HCT116 (cell line): ENCODE measurements at regions not wholly inside any gene's neighbourhood (a gene's known extent, or its start where the extent isn't known, plus 50 kb on each side); places are given as distances from the start of the nearest gene placed in this dataset.

Experiments
- ATAC-seq: fragments of 200-7000 bp; cut with Tn5 transposase; 2 replicates; pipeline ENCODE4 v1.9.1; 2020; ENCODE audit warnings: mild to moderate bottlenecking, moderate library complexity
- BruUV-seq: library from RNA; stranded (reverse); fragments of 400-500 nt; replicated peaks from 2 replicates; lab custom pipeline; 2021; lab: Mats Ljungman, UMichigan
- CTCF ChIA-PET: fragments of 300-600 bp; sonication (Branson Sonifier 250); formaldehyde crosslinking; loops from one replicate; lab custom pipeline; 2021; ENCODE audit warnings: antibody characterized with exemption; lab: Charles Lee
- POLR2A ChIA-PET: fragments of 300-600, 350-600 bp; sonication (Branson Sonifier 250); formaldehyde crosslinking; loops from one replicate; lab custom pipeline; 2021; ENCODE audit warnings: antibody characterized with exemption; lab: Charles Lee
- RAD21 ChIA-PET, 2 experiments: fragments of 300-600 bp; sonication (Branson Sonifier 250); formaldehyde crosslinking; loops; one replicate each; lab custom pipeline; 2023; ENCODE audit warnings: low total read pairs in 2 of 2; ENCODE audit not compliant: uncharacterized antibody in 2 of 2, unreplicated experiment in 2 of 2, low non-redundant PET in 1 of 2; lab: Charles Lee
- DNase-seq: peaks from one replicate; pipeline ENCODE4 v3.0.0-alpha.2; 2010; ENCODE audit warnings: low read depth, low spot score
- H2AFZ ChIP-seq: fragments of 200-600 bp; shearing (Covaris generic), sonication (generic); 2 replicates; pipeline ENCODE4 v1.6.1; 2017; ENCODE audit warnings: low read depth, mixed run types, mixed read lengths, antibody characterized with exemption, low read length; ENCODE audit not compliant: poor library complexity, severe bottlenecking
- H3K27ac ChIP-seq: 2 replicates; pipeline ENCODE4 v1.5.1; 2012; ENCODE audit warnings: low read depth, low read length
- H3K27me3 ChIP-seq: fragments of 200-600 bp; sonication (generic); 2 replicates; pipeline ENCODE4 v1.6.1; 2016; ENCODE audit warnings: mixed run types, low read length, mixed read lengths; ENCODE audit not compliant: insufficient read depth
- H3K36me3 ChIP-seq, 2 experiments: fragments of 200-500 bp in 1 of 2; fragments of 200-600 bp in 1 of 2; sonication (Bioruptor generic) in 1 of 2; sonication (generic) in 1 of 2; 2 replicates each; pipeline versions ENCODE4 v1.5.1 to v1.6.1; 2014 to 2016; ENCODE audit warnings: low read length in 2 of 2, inconsistent platforms in 1 of 2, mixed read lengths in 1 of 2, mixed run types in 1 of 2; ENCODE audit not compliant: insufficient read depth in 2 of 2, control insufficient read depth in 1 of 2
- H3K4me1 ChIP-seq, 2 experiments: fragments of 200-600 bp in 1 of 2; sonication (generic) in 1 of 2; 2 replicates each; pipeline versions ENCODE4 v1.5.1 to v1.6.1; 2012 to 2017; ENCODE audit warnings: low read length in 2 of 2, inconsistent platforms in 1 of 2, mild to moderate bottlenecking in 1 of 2, mixed read lengths in 1 of 2, mixed run types in 1 of 2, moderate library complexity in 1 of 2; ENCODE audit not compliant: insufficient read depth in 2 of 2, control insufficient read depth in 1 of 2
- H3K4me2 ChIP-seq: fragments of 200-600 bp; sonication (generic); 2 replicates; pipeline ENCODE4 v1.6.1; 2017; ENCODE audit warnings: mixed run types, low read length, mixed read lengths
- H3K4me3 ChIP-seq, 2 experiments: fragments of 200-600 bp in 1 of 2; sonication (generic) in 1 of 2; replicated peaks in 1 of 2; 2 replicates each; pipeline ENCODE4 v1.5.1; 2011 to 2016; ENCODE audit warnings: low read length in 2 of 2, control low read depth in 1 of 2, low read depth in 1 of 2, mild to moderate bottlenecking in 1 of 2, mixed read lengths in 1 of 2, mixed run types in 1 of 2
- H3K79me2 ChIP-seq: fragments of 200-600 bp; sonication (generic); 2 replicates; pipeline ENCODE4 v1.6.1; 2017; ENCODE audit warnings: mild to moderate bottlenecking, mixed run types, low read length, moderate library complexity, mixed read lengths; ENCODE audit not compliant: insufficient read depth
- H3K9ac ChIP-seq: fragments of 200-600 bp; sonication (generic); 2 replicates; pipeline ENCODE4 v1.6.1; 2016; ENCODE audit warnings: low read length, mixed read lengths
- H3K9me2 ChIP-seq: fragments of 200-600 bp; sonication (generic), shearing (Covaris generic); 2 replicates; pipeline ENCODE4 v1.6.1; 2017; ENCODE audit warnings: mixed run types, mild to moderate bottlenecking, moderate library complexity; ENCODE audit not compliant: insufficient read depth
- H3K9me3 ChIP-seq, 2 experiments: fragments of 200-500 bp in 1 of 2; fragments of 200-600 bp in 1 of 2; sonication (Bioruptor generic) in 1 of 2; sonication (generic) in 1 of 2; 2 replicates each; pipeline ENCODE4 v1.6.1; 2014 to 2017; ENCODE audit warnings: low read length in 2 of 2, mixed read lengths in 2 of 2, inconsistent platforms in 1 of 2, low read depth in 1 of 2, mild to moderate bottlenecking in 1 of 2, mixed run types in 1 of 2, moderate library complexity in 1 of 2; ENCODE audit not compliant: control insufficient read depth in 1 of 2, insufficient read depth in 1 of 2
- H4K20me1 ChIP-seq: fragments of 200-600 bp; sonication (generic), shearing (Covaris generic); 2 replicates; pipeline ENCODE4 v1.6.1; 2017; ENCODE audit warnings: mixed run types, mild to moderate bottlenecking, moderate library complexity; ENCODE audit not compliant: insufficient read depth
- ATF3 ChIP-seq: IDR thresholded peaks from 2 replicates; pipeline ENCODE4 v1.6.1; 2012
- CBX3 ChIP-seq: IDR thresholded peaks from 2 replicates; pipeline ENCODE4 v1.6.1; 2012; ENCODE audit warnings: low read depth
- CEBPB ChIP-seq: IDR thresholded peaks from 2 replicates; pipeline ENCODE4 v1.6.1; 2012; ENCODE audit warnings: low read depth
- EGR1 ChIP-seq: IDR thresholded peaks from 2 replicates; pipeline ENCODE4 v1.6.1; 2012; ENCODE audit warnings: low read depth
- EZH2 ChIP-seq: fragments of 200-600 bp; sonication (generic); IDR thresholded peaks from 2 replicates; pipeline ENCODE4 v1.6.1; 2017; ENCODE audit warnings: antibody characterized with exemption, mixed run types
- MAX ChIP-seq: IDR thresholded peaks from 2 replicates; pipeline ENCODE4 v1.6.1; 2012
- POLR2A ChIP-seq: IDR thresholded peaks from 2 replicates; pipeline ENCODE4 v1.7.0; 2011; ENCODE audit warnings: borderline replicate concordance; ENCODE audit not compliant: insufficient read depth, insufficient read length; ENCODE audit errors: extremely low read depth
- POLR2AphosphoS5 ChIP-seq: IDR thresholded peaks from 2 replicates; pipeline ENCODE4 v1.6.1; 2011; ENCODE audit warnings: mild to moderate bottlenecking, low read depth, low read length, moderate library complexity
- RAD21 ChIP-seq: IDR thresholded peaks from 2 replicates; pipeline ENCODE4 v1.6.1; 2012; ENCODE audit warnings: low read depth, mild to moderate bottlenecking
- SRF ChIP-seq: IDR thresholded peaks from 2 replicates; pipeline ENCODE4 v1.6.1; 2012; ENCODE audit warnings: low read depth
- ZFX ChIP-seq: fragments of 450-650 bp; IDR thresholded peaks from 2 replicates; pipeline ENCODE4 v1.6.1; 2017
- ZNF274 ChIP-seq: fragments of 200-500 bp; sonication (Bioruptor generic); IDR thresholded peaks from 2 replicates; pipeline ENCODE4 v1.6.1; 2014; ENCODE audit warnings: mild to moderate bottlenecking, low read depth, low read length, inconsistent platforms
- intact Hi-C: fragments of 100-400 bp; cut with micrococcal nuclease; formaldehyde crosslinking; loops from 2 replicates; pipeline ENCODE4 v1.10.0; 2022
- TF ChIP-seq, protein P1 (sequence below): IDR thresholded peaks from 2 replicates; pipeline ENCODE4 v1.6.1; 2011; ENCODE audit warnings: mild to moderate bottlenecking, low read length, moderate library complexity; ENCODE audit not compliant: insufficient replicate concordance; ENCODE audit errors: extremely low read depth

DNA sequence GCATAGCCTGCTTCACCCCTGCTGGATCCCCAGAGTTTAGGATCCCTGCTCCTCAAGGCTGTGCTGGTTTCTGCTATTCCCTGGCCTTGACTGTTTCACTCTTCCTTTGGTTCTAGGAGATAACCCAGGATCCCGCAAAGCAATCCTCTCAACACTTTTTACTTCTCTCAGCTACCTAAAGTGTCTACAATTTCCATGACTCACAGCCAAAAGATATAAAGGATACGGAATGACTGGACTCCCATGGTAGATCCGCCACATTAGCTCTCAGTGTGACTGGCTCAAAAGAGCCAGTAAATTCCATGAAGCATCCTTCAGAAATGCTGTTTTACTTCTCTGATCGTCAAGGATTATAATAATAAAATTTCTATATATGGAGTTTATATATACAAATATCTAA lies 66.3 kb upstream of the TMEM164 start:
- no peak overlapping the region for H3K9ac ChIP-seq
- H3K4me1 ChIP-seq = no peaks in the 10 kb centered on the region
- TF ChIP-seq MAX (no peak), CBX3 (no peak), CEBPB (no peak), POLR2AphosphoS5 (no peak), EGR1 (no peak), POLR2A (no peak), EZH2 (no peak), SRF (no peak), ATF3 (no peak), ZFX (no peak)
- H4K20me1 ChIP-seq = no peaks in the 10 kb centered on the region
- H3K36me3 ChIP-seq = no peaks in the 10 kb centered on the region
- no peak overlapping the region for H3K4me2 ChIP-seq
- no TSS peak for BruUV-seq
- H3K4me3 ChIP-seq = no peak overlapping the region
- no peaks in the 10 kb centered on the region for H3K9me2 ChIP-seq
- no peak overlapping the region for H3K27ac ChIP-seq
- no peak for DNase-seq
- ATAC-seq = no peak
- H3K79me2 ChIP-seq = no peaks in the 10 kb centered on the region
- ChIA-PET POLR2A (no interaction called here), RAD21 (no interaction called here), CTCF (no interaction called here)
- H2AFZ ChIP-seq = no peak overlapping the region
- no peaks in the 10 kb centered on the region for H3K27me3 ChIP-seq
- intact Hi-C loops = no loop called here
- H3K9me3 ChIP-seq = no peaks in the 10 kb centered on the region

GRCh38 chrX:109939498-109939897 lies 63.4 kb upstream of the TMEM164 start:
- Histone ChIP-seq H3K4me3 (no peak overlapping the region), H3K9me3 (no peaks in the 10 kb centered on the region), H3K27me3 (no peaks in the 10 kb centered on the region), H3K36me3 (no peaks in the 10 kb centered on the region), H4K20me1 (no peaks in the 10 kb centered on the region), H3K27ac (no peak overlapping the region), H3K4me2 (no peak overlapping the region), H3K79me2 (no peaks in the 10 kb centered on the region), H2AFZ (no peak overlapping the region), H3K9ac (no peak overlapping the region), H3K4me1 (no peaks in the 10 kb centered on the region), H3K9me2 (no peaks in the 10 kb centered on the region)
- no TSS peak for BruUV-seq
- POLR2A ChIA-PET = no interaction called here
- intact Hi-C loops = no loop called here
- DNase-seq (no peak), ATAC-seq (no peak)
- TF ChIP-seq, protein P1, sequence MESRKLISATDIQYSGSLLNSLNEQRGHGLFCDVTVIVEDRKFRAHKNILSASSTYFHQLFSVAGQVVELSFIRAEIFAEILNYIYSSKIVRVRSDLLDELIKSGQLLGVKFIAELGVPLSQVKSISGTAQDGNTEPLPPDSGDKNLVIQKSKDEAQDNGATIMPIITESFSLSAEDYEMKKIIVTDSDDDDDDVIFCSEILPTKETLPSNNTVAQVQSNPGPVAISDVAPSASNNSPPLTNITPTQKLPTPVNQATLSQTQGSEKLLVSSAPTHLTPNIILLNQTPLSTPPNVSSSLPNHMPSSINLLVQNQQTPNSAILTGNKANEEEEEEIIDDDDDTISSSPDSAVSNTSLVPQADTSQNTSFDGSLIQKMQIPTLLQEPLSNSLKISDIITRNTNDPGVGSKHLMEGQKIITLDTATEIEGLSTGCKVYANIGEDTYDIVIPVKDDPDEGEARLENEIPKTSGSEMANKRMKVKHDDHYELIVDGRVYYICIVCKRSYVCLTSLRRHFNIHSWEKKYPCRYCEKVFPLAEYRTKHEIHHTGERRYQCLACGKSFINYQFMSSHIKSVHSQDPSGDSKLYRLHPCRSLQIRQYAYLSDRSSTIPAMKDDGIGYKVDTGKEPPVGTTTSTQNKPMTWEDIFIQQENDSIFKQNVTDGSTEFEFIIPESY = no peak
- TF ChIP-seq ZFX (no peak), RAD21 (no peak), ZNF274 (no peak)
- RAD21 ChIA-PET = no interaction called here
- CTCF ChIA-PET = no interaction called here
